Retinal pigment epithelial cell (primary cell): ENCODE measurements at regions not wholly inside any gene's neighbourhood (a gene's known extent, or its start where the extent isn't known, plus 50 kb on each side); places are given as distances from the start of the nearest gene placed in this dataset.
A peak's percentile ranks its signal among the peaks of the same experiment; 100 is the strongest.
"Not testable (repeated sequence)": the region's sequence is repeated elsewhere in the genome, so short reads cannot be mapped to it uniquely, and the experiment has no call there.

Experiments
- DNase-seq: peaks from one replicate; pipeline ENCODE4 v3.0.0-alpha.2; 2010; ENCODE audit warnings: low read depth
- H3K4me3 ChIP-seq: 2 replicates; pipeline ENCODE4 v1.5.1; 2011; ENCODE audit warnings: mild to moderate bottlenecking, low read length, control low read depth, moderate library complexity
- CTCF ChIP-seq: conservative IDR thresholded peaks from 2 replicates; pipeline ENCODE4 v1.5.1; 2011; ENCODE audit warnings: low read depth, low read length, control low read depth, inconsistent platforms

GRCh38 chr16:88136211-88136713 lies 185.0 kb downstream of the BANP start:
- H3K4me3 ChIP-seq, DNase-seq: not testable (repeated sequence)

GRCh38 chr16:88136939-88137338 lies 185.7 kb downstream of the BANP start:
- H3K4me3 ChIP-seq, DNase-seq: not testable (repeated sequence)

DNA sequence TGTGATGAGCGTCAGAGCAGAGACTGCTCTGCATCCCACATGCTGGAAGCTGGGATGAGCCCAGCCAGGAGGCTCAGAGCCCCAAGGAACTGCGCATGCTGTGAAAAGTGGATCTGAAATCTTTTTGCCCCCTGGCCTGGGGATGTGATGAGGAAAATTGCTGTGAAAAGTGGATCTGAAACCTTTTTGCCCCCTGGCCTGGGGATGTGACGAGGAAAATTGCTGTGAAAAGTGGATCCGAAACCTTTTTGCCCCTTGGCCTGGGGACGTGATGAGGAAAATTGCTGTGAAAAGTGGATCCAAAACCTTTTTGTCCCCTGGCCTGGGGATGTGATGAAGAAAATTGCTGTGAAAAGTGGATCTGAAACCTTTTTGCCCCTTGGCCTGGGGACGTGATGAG lies 187.9 kb downstream of the BANP start:
- H3K4me3 ChIP-seq, DNase-seq: not testable (repeated sequence)

DNA sequence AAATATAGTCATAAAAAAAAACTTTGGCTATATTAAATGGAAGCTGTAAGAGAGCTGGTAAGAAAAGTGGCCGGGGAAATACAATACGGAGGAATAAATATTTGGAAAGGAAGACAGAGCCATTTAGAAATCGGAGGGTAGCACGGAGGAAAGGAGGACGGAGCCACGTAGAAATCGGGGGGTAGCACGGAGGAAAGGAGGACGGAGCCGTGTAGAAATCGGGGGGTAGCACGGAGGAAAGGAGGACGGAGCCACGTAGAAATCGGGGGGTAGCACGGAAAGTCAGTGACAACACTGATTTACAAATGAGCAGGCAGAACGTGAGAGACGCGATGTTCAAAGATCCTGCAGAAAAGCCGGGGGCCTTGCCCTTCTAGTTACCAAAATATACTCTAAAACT lies 189.0 kb downstream of the BANP start:
- not testable (repeated sequence) for H3K4me3 ChIP-seq, DNase-seq

DNA sequence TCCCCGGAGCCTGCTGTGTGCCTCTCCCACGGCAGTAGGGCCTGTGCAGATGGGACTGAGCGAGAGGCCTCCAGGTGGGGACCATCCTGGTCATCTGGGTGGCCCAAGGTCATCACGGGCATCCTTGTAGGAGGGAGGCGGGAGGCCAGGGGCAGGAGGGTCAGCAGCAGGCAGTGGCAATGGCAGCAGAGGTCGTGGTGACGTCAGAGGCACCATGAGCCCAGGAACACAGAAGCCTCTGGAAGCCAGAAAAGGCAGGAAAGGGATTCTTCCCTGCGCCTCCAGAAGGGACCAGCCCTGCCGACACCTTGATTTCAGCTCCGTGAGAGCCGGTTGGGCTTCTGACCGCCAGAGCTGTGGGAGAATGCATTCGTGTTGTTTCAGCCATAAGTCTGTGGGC lies 190.3 kb downstream of the BANP start:
- no peak for TF ChIP-seq CTCF
- H3K4me3 ChIP-seq: no peak overlapping the region
- DNase-seq: no peak

DNA sequence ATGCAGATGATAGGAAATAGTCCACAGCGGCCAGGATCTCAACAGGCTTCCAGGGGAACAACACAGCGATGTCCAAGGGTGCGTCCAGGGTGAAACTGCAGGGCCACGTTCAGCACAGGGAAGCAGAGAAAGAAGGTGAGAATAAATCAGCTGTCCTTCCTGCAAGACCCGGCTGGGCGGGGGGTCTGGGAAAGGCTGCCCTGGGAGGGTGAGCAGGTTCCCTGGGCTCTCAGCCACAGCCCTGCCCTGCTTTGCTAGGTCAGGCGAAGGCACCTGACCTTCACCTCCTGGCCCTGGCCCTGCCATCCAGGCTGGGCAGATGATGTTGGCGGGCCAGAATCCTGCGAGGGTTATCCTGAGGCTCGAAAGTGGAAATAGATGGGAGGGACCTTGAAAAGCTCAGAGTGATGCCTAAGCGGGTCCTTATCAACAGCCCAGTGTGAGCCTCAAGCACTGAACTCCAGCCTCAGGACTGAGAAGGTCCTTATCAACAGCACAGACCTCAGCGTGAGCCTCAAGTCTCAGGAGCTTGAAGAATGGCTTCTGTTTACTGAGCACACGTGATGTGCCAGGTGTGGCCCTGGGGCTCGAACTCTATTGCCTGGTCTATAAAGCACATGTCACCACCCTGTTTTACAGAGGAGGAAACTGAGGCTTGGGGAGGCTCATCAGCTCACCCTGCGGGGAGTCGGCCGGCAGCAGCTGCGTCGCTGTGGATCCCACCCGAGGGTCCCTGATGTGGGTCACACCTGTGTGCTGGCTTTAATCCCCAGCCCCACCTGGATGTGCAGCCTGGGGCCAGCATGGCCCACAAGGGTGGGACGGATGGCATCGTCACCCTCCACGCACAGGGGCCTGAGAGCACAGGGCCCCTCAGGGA lies 191.1 kb downstream of the BANP start:
- not testable (repeated sequence) for H3K4me3 ChIP-seq, DNase-seq

- not testable (repeated sequence) for H3K4me3 ChIP-seq, DNase-seq
Observed at GRCh38 chr16:88143122-88144027, 192.1 kb downstream of the BANP start.

GRCh38 chr16:88144028-88144511 lies 192.8 kb downstream of the BANP start:
- no peak for TF ChIP-seq CTCF
- DNase-seq: no peak
- H3K4me3 ChIP-seq: no peak overlapping the region

GRCh38 chr16:88145376-88145775 lies 194.1 kb downstream of the BANP start:
- H3K4me3 ChIP-seq: not testable (repeated sequence)
- peak; percentile 27 for TF ChIP-seq CTCF

GRCh38 chr16:88145824-88146405 lies 194.7 kb downstream of the BANP start:
- H3K4me3 ChIP-seq, DNase-seq: not testable (repeated sequence)

More at GRCh38 chr16:88145376-88145775, 194.1 kb downstream of the BANP start:
- not testable (repeated sequence) for DNase-seq

DNA sequence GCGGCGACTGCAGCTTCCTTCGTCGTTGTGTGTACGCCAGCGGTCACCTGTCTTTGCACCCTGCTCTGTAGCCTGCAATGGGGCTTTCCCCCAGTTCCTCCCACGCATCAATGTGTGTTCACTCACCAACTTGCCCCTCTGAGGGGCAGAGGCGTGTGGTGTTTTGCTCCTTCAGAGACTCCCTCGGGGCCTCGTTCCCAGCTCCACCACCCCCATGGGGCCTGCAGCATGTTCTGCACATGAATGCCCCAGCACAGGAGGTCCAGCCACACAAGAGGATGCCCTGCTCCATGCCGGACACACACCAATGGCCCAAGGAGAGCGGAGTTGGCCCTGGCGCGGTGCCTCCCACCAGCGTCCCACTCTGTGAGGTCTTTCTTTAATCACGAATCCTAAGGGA lies 196.8 kb downstream of the BANP start:
- not testable (repeated sequence) for DNase-seq, H3K4me3 ChIP-seq

DNA sequence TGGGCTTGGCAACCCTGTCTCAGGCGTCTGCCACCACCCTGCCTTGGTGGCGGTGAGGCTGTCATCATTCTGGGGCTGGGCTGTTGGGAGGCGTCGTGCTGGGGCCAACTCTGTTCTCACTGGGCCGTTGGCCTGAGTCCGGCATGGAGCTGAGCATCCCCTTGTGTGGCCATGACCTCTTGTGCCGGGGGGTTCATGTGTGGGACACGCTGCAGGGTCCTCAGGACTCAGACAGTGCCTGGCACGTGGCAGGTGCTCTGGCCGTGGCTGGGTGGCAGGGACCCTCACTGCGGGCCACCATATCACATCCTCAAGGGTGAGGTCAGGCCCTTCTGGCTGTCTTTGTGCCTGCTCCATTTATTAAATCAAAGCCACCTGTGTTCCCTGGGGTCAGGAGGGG lies 197.4 kb downstream of the BANP start:
- not testable (repeated sequence) for H3K4me3 ChIP-seq, DNase-seq

GRCh38 chr16:88149158-88149603 lies 197.9 kb downstream of the BANP start:
- not testable (repeated sequence) for DNase-seq, H3K4me3 ChIP-seq

- not testable (repeated sequence) for DNase-seq
Observed at GRCh38 chr16:88149663-88150062, 198.4 kb downstream of the BANP start.

More at GRCh38 chr16:88149663-88150062, 198.4 kb downstream of the BANP start:
- H3K4me3 ChIP-seq: not testable (repeated sequence)
